Stimulated activated naive CD4-positive, alpha-beta T cell treated with Interleukin-2 at 50 U/mL for 16 hours (primary cell): ENCODE measurements at regions not wholly inside any gene's neighbourhood (a gene's known extent, or its start where the extent isn't known, plus 50 kb on each side); places are given as distances from the start of the nearest gene placed in this dataset.

ENCODE experiments used
- DNase-seq: peaks from one replicate; lab custom pipeline; 2025; lab: John Stamatoyannopoulos, UW

- DNase-seq, result no peak
These were observed 271.4 kb downstream of the MAF start for GRCh38 chr16:79329166-79329521.

DNA sequence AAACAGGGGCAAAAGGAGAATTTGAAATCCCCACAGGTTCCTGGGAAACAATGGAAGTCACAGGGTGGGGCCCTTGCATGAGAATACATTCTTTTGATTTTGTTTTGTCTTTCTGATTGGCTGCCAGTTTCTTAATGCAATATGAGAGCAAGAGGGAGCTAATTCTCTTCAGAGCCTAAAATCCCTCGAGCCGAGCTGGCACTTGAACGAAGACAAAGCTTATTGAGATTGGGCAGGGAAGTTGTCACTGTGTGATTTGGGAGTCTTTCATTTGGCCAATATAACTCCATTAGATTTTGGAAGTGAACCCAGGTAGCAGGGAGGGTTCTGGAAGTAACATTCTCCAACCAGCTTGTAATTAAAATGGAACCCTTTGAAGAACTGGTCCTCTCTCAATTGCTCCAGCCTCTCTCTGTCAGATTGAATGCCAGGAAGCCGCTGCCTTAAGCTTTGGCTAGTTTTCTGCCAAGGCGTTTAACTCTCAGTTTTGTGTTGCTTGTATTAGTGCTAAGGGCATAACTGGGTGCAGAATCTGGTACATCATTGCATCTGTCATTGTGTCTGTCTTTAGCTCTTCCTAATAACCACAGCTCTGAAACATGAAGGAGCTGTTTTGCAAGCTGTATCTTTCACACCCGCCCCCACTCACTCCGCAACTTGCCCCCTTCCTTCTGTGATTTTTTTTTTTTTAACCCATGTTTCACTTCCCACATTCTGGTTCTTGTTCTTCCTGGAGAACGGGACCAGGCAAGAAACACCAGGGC, 272.0 kb downstream of the MAF start:
- no peak for DNase-seq

DNA sequence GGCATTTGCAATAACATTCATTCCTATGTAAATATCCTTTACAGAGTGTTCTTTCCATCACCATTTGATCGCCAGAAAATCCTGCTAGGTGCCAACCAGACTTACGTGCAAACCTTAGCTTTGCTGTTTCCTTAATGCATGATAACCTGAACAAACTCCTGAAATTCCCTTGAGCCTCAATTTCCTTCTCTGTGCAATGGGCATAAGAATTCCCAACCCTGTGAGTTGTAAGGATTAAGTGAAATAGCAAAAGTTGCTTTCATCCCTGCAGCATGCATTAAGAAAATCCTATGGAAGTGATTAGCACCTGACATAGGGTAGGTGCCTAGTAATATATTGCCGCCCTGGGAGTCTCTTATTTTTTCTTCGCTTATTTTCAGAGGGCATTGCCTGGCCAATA, 272.7 kb downstream of the MAF start:
- no peak for DNase-seq

DNA sequence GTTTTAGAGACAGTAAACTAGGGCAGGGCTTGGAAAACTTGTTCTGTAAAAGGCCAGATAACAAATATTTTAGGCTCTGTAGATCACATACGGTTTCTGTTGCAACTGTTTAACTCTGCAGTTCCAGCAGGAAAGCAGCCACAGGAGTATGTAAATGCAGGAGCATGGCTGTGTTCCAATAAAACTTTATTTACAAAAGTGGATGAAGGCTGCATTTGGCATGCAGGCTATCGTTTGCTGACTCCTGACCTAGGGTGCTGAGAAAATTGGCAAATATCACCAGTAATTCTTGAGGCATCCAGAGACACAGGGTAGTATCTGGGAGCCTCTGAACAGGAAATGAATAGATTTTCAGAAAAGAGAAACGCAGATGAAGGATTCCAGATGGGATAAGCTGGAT, 274.0 kb downstream of the MAF start:
- DNase-seq, result no peak

DNA sequence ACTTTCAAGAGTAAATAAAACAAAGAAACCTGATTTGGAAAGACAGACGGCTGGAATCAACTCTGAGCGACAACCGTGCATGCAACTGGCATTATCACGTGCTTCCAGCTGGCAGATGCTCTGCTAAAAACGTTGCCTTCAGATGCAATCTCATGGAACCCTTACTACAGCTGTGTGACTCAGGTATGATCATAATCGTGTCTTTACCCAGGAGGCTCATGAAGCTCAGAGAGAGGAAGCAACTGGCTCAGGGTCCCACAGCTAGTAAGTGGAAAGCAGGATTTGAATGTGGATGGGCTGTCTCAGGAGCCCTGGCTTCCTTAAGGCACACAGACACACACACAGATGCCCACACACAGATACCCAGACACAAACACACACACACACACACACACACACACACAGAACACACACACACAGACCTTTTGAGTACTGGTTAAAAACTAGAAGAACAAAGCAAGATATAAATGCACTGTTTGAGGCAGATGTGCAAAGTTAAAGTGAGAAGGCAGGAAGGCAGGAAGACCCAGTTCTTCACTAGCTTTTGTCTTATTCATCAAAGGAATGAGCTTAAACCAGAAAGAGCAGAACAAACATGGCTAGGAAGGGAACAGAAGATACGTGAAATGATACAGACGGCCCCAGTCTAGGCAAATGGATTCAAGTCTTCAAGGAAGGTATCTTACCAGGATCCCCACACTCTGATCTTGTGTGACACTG, 275.2 kb downstream of the MAF start:
- DNase-seq, result no peak

DNA sequence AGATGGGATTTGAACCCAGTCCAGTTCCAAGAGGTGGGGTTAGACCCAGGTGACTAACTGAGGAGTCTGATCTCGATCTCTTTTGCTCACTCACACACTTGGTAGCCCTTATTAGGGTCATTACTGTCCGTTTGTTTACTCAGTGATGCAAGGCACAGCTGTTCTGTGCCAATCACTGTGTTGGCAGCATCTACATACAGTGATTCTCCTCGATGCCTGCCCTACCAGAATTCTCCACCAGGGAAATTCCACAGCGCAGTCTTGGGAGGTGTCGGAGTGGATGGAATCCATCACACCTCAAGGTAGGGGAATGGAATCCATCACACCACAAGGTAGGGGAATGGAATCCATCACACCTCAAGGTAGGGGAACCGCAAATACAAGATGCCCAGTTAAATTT, 279.6 kb downstream of the MAF start:
- no peak for DNase-seq

GRCh38 chr16:79318143-79318899, 282.2 kb downstream of the MAF start:
- no peak for DNase-seq

DNA sequence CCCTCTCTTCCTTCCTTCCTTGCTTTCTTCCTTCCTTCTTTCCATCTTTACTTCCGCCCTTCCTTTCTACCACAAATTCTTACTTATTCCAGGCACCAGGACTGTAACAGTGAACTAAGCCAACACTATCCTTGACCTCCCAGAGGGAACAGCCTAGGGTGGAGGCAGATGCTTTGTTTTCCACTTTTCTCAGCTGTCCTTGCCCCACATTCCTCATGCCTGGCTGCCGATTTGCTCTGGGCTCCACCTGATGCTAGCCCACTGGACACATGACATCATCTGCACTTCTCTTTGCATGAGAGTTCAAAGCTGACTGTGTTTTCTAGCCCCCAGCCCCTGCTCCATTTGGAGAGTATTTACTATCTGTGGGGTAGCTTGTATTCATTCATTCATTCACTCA, 283.0 kb downstream of the MAF start:
- DNase-seq, result no peak

GRCh38 chr16:79317026-79317425, 283.5 kb downstream of the MAF start:
- DNase-seq, result no peak

DNA sequence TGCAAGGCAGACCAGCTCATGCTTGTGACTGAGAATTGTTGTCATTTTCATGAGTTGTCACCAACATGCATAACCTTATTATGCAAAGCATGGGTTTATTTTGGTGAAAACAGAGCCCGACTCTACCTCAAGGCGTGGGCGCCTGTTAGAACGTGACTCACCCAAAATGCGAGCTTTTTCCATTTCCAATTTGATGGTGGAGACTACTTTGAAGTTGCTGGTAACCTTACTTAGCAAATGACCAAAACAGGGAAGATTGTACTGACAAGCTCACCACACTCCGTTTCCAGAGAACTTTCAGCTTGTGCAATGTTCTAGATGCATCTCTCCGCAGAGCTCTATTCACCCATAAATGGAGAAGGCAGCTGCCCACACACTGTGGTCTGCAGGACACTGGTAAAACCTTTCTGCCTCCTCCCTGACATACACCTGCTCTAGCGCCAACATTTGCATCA, 284.5 kb downstream of the MAF start:
- DNase-seq, result peak; percentile 87

DNA sequence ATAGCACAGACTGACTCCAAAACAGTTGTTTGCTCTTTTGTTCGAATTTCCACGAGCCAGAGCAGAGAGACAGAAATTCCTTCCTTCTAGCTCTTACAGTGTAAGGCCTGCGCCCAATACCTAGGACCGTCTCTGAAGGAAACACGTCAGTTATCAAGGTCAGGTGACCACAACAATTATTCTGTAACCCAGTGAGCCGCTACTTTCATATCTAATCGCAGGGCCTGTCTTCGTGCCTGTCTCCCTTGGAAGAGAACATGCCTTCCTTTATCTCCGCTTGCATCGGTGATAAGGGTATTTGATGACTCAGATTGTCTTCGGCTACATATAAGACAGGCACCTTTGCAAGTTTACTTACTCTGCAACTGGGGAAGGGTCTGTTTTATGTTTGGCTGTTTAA, 288.0 kb downstream of the MAF start:
- no peak for DNase-seq

DNA sequence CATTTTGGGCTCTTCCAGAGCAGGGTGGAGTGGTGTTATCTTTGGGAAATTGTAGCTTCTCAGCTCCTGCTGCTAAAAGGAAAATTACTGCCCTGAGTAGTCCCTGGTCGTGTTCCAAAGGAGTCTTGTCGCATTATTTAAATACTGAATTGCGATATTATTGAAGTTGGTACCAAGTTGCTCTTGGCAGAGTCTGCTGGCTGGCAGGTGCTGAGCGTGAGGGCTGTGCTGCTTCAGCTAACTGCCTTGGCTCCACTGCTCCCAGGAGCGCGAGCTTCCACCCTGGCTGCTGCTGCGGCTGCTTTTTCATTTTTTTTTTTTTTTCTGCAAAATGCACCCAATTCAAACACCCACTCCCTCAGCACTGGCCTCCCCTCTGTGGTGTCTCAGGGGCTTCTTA, 289.8 kb downstream of the MAF start:
- DNase-seq, result no peak

DNA sequence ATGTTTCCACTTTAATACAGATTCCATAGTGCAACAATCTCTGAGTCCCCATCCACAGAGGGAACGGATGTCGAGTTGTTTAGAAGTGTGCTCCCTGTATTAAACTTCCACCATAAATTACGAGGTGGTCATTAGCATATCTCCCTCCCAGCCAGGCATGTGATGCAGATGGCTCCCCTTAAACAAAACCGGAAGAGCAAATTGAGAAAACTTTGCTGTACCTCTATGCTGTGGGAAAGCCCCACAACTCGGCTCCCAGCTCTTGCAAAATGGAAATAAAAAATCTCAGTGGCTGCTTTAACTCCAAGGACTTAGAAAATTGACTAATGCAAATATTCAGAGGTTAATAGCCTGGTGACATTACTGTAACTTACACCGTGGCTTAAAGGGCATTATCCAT, 290.9 kb downstream of the MAF start:
- no peak for DNase-seq

DNA sequence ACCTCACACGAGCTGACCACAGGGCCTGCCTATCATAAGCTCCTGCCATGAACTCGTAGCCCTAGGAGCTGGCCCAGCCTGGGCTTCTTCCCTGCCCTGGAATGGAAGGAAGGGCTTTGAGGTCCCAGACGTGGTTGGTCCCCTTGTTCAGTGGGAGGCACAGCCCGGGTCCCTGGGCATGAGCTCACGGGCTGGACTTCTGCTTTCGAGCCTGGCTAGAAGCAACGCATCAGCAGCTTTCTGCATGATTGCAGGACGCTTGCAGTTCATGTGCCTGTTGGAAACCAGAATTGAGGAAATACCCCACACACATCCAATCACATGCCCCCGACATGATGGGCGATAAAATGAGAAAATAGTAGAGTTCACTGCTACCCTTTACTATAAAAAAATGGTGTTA, 293.3 kb downstream of the MAF start:
- no peak for DNase-seq

GRCh38 chr16:79305074-79305473, 295.5 kb downstream of the MAF start:
- no peak for DNase-seq

DNA sequence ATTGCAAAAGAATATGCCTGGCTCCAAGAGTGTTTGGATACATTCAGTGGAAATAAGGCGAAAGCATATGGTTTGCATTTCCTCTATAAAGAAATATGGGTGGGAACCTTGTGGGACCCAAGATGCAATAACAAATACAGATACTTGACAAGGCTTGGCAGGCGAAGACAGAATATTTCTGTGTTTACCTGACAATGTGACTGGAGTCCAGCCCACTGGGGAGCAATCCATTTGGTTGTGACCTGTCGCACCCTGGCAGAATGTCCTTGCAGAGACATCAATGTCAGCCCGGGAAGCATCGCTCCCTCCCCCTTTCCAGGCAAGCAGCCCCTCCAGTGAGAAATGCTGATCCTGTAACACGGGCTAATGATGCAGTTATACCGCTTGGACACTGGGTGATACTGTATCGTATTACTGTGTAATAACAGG, 296.6 kb downstream of the MAF start:
- no peak for DNase-seq

DNA sequence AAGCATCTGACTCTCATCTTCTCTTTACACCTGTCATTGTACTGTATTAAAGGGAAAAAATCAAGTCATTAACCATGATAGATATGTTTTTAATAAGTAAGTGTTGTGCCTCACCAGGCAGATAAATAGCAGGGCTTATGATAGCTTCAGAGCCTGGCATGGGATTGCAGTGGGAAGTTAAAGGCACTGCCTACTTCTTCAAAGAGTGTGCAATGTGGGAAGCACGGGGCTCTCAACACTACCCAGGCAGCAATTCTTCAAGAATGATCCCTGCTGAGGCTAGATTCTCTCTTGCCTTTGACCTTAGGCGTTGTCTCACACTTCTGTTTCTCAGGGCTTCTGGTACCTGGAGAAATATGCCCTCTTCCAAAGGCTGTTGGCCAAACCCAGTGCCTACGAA, 297.3 kb downstream of the MAF start:
- DNase-seq, result no peak

DNA sequence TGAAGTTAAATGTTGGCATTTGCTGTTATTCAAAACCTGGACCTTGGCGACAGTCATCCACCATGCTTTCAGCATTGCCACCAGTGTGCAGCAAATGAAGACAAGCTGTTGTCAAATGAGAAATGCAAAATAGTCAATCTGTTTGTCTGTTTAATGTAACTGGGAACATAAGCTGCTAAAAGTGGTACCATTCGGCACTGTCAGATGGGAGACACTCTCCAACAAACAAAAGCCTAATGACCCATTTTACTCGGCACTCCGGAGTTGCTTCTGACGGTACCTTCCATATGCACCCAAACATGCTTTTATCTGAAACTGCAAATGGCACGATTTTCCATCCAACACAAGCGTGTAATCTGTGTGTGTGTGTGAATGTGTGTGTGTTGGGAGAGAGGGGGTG, 297.8 kb downstream of the MAF start:
- DNase-seq, result no peak

- no peak for DNase-seq
These were observed 299.5 kb downstream of the MAF start for GRCh38 chr16:79301051-79301450.

- DNase-seq, result no peak
These were observed 301.4 kb downstream of the MAF start for GRCh38 chr16:79298894-79299799.

- no peak for DNase-seq
These were observed 302.1 kb downstream of the MAF start for GRCh38 chr16:79298476-79298875.

GRCh38 chr16:79297805-79298204, 302.7 kb downstream of the MAF start:
- DNase-seq, result no peak
